OCI-M2 (cell line): ENCODE measurements at regions not wholly inside any gene's neighbourhood (a gene's known extent, or its start where the extent isn't known, plus 50 kb on each side); places are given as distances from the start of the nearest gene placed in this dataset.
"Not testable (repeated sequence)": the region's sequence is repeated elsewhere in the genome, so short reads cannot be mapped to it uniquely, and the experiment has no call there.

Experiments used
- DNase-seq: peaks from one replicate; lab custom pipeline; 2025; ENCODE audit not compliant: unreplicated experiment; lab: John Stamatoyannopoulos, UW

DNA sequence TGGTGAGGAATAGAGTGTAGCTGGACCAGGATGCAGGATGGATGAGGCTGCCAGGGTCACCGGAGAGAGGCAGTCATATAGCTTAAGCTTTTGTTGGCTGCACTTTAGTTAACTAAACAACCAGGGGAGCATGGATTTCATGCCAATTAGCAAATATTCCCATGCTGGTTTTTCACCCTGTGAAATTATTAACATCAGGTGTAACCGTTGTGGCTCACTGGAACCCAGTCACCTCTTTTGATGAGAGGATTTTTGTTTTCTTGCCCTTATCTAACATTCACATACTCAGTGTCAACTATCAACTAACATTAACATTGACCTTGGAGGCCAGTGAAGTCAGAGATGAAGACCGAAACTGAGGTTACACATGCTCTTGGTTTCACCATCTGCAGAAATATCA is 97.2 kb upstream of the BASP1 start:
- no peak for DNase-seq

DNA sequence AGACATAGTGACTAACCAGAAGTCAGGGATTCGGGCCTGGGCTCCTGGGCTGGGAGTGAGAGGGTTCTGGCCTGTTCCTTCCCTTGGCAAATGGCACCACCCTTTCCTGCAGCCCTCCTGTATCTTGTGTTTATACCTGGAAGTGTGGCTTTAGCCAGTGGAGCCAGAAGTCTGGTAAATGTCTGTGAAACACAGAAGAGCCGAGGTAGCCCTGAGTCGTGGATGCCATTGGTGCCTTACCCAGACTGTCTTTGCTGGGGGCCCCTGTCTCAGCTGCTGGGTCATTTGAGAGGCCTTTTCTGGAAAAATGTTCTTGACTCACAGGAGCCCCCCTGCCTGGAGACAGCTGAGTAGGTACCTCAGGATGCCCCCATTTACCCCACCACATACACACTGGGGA is 95.7 kb upstream of the BASP1 start:
- no peak for DNase-seq

DNA sequence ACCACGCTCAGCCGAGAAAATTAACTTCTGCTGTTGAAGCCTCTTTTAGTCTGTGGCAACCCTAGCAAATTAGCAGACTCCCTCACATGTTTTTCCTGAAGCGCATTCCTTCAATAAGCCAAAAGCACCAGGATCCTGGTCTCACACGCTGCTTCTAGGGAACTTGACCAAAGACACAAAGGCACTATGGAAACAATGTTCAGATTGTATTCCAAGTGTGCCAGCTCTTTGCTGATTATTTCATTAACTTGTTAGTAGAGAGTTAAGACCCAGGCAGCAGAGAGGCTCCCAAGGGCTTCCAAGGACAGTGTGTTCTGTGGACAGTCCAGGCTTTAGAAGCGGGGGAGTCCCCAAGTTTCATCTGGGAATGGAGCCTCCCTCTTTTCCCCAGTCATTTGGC is 94.4 kb upstream of the BASP1 start:
- DNase-seq, result no peak

DNA sequence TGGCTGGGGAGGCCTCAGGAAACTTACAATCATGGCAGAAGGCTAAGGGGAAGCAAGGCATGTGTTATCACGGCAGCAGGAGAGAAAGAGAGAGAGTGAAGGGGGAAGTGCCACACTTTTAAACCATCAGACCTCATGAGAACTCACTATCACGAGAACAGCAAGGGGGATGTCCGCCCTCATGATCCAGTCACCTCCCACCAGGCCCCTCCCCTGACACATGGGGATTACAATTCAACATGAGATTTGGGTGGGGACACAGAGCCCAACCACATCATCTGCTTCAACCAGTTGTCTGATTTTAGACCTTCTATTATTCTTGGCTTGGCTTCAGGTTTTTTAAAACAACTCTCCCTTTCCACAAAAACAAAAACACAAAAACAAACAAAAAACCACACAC is 93.7 kb upstream of the BASP1 start:
- DNase-seq, result not testable (repeated sequence)

DNA sequence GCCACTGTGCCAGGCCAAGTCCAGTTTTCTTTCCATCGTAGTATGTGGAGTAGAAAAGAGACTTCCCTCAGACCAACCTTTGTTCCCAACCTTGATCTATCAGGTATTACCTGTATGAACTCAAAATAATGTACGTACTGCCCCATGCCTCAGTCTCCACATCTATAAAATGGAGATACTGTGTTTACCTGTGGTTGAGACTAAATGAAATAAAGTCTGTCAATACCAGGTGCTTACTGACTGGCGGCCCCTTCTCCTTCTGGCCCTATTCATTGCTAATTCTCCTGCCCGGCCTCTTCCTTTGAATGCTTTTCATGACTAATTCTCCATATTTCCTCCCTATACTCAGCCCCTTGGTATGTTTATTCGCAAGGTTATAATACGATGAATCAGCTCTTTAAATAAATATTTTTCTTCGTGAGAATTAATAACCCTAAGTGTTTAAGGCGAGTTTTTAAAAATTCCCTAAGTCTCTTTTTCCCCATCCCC is 89.6 kb upstream of the BASP1 start:
- DNase-seq, result no peak

DNA sequence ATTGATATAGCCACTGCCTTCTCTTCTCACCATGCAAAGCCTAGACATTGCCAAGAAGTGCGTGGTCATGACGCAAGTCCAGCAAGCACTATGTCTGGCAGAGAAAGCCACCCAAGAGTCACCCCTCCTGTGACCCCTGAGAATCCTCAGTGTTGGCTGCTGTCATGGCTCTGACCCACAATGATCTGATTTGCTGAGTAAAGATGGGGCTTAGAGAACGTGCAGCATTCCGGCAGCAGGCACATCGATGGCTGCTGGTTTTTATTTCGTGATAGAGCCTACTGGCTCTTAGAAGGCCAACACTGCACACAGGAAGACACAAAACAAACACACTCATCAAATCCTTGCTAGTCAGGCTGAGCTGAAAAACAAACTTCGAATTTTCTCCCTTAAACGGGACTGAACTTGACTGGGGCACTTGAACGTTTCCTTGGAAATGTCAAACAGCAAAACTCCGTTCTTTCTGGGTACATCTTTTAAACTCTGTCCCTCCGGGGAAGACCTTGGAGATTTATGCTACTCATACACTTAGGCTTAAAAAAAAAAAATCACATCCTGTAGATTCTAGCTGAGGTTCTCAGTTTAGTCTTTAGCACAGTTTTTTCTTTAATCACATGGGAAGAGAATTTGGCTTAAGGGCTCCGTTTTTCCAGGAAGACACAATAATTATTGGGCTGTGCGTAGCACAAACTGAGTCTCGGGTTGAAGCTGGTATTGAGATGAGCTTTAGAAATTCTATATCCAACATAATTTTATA is 88.2 kb upstream of the BASP1 start:
- no peak for DNase-seq

DNA sequence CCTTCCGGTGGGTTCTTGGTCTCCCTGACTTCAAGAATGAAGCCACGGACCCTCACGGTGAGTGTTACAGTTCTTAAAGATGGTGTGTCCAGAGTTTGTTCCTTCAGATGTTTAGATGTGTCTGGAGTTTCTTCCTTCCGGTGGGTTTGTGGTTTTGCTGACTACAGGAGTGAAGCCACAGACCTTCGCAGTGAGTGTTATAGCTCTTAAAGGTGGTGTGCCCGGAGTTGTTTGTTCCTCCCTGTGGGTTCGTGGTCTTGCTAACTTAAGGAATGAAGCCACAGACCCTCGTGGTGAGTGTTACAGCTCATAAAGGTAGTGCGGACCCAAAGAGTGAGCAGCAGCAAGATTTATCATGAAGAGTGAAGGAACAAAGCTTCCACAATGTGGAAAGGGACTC is 87.1 kb upstream of the BASP1 start:
- DNase-seq, result not testable (repeated sequence)

DNA sequence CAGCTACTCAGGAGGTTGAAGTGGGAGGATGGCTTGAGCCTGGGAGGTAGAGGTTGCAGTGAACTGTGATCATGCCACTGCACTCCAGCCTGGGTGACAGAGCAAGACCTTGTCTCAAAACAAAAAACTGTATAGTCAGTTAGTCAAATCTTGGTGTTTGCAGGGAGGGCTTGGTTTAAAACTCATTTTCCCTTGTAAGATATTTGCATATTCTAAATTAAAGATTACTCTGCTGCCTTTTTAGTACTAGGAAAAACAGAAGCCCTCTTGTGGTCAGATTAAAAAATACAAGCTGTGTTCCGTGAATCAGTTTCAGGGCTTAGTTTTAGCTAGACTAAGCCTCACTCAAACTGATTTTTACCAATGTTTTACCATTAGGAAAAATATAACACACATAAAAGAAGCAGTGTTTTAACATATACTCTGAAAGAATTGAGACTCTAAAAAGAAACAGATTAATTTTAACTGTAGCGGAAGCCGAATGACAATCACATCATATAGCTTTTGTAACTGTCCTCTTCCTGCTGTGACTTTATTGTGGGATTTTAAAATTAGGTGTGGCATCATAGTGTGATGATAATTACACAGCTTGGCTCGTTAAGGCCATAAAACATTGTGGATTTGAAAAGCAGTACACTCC is 84.9 kb upstream of the BASP1 start:
- DNase-seq, result peak; percentile 1

DNA sequence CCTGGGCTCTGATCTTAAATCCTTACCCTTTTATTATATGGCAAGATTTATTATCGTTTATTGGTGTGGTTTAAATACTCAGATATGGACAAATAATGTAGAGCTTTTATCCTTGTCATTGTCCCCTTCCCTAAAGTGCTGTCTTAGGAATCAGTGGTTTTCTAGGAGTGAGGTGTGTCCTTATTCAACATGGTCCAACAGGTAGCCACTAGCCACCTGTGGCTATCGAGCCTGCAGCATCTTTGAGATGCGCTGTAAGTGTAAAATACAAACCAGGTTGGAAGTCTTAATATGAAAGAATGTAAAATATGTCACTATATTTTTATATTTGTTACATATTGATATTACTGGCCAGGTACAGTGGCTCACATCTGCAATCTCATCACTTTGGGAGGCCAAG is 82.4 kb upstream of the BASP1 start:
- DNase-seq, result no peak

DNA sequence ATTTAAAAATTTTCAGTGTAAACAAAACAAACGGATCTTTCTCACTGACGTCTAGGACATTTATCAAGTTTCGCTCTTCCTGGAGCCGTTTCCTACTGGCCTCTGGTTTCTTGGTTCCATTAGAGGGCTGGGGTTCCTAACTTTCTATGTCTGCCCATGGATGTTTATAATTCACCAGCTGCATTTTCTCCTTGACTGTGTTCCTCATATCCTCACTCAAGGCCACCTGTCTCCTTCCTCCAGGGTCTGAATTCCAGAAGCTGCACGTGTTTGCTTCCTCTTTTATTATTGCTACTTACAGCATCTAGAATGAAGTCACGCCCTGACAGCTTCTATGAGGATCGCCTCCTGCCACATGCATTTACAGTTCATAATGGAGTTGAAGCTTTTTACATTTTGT is 74.1 kb upstream of the BASP1 start:
- no peak for DNase-seq

DNA sequence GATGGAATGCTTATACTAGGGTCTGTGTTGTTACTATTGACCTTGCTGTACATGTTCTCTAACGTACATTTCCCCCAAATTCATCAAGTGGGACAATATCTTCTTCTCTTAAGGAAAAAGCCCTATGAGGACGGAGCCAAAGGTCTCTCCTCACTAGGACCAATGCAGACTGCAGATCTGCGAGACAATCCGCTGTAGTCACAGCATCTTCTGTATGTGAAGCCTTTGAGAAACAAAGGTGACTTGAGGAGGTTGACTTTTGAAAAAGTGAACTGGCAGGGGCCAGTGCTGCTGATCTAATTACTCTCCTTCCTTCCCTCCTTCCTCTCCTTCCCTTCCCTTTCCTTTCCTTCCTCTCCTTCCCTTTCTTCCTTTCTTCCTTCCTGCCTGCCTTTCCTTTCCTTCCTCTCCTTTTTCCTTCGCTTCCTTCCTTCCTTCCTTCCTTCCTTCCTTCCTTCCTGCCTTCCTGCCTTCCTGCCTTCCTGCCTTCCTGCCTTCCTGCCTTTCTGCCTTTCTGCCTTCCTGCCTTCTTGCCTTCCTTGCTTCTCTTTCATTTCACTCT is 71.1 kb upstream of the BASP1 start:
- DNase-seq, result no peak

DNA sequence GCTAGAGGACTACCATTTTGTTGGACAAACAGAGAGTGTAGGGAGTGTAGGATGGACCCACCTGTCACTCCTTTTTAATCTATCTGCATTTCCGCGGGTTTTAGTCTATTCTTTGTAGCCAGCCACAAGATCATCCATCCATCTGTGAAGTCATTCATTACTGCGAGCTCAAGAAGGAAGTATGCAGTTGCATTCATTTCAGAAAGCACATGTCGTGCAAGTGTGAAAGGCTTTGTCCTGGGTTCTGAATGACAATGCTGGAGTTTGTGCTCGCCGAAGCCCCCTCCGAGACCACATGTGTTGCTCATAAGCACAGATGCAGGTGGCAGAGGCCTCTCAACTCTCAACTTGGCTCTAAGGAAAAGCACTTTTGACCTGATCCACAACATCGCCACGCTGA is 70.3 kb upstream of the BASP1 start:
- DNase-seq, result no peak

DNA sequence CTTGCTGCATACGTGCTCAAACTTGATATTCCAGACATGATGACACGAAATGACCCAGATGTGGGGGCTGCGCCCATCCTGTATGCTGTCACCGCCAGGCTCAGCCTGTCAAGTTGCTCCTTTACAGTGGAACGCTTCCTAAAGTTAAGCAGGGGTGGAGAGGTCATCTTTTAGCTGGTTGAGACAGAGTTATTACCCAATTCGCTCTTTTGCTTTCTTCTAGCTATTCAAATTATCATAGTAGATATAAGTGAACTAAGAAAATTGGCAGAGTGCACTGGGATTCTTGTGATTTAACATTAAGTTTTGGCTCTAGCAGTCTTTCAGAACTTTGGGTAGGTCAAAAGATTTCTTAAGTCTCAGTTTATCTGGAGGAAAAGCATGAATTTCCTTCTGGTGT is 69.8 kb upstream of the BASP1 start:
- no peak for DNase-seq

DNA sequence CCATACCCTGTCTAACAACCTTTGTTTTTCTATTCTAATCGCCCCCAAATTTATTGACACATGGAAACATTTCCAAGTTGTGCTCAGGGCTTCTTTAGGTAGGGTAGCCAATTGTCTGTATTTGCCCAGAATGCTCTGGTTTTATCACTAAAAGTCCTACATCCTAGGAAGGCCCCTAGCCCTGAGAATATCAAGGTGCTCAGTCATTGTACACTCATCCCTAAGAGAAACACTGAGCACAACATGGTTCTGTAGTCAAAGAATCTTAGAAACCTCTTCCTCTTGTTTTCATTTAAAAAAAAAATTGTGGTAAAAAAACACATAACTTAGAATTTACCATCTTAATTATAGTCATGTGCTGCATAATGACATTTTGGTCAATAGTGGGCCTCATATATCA is 69.0 kb upstream of the BASP1 start:
- no peak for DNase-seq

DNA sequence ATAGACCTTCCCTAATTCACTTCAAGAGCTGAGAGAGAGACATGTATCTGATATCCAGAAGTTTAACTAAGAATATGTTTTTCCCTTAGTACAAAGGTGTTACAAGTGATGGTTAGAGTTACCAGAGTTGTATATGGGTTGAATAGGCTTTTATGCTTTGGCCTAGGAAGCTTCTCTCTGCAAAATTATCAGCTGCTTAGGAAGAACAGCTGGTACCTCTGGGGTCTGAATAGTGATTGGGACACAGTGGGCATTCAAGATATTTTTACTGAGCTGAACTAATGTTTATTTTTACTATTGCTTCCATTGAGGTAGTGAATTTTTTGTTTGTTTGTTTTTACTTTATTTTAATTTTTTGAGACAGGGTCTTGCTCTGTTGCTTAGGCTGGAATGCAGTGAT is 67.6 kb upstream of the BASP1 start:
- no peak for DNase-seq

DNA sequence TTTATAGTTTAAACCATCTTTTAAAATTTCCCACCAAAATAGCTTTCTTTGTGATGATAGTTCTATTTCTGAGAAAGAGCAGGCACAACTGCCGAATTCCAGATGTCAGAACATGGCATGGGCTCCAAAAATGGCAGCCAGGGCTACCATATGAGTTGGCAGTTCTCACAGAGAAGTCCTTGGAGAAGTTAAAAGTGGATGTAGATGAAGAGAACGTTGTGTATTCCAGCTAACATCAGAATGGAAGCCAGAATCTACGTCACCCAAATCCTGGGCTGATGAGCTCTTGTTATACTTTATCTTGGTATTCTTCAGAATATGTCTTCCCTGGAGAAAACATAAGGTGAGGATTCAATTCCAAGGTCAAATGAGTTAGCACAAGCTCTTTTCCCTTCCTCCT is 66.9 kb upstream of the BASP1 start:
- DNase-seq, result no peak

DNA sequence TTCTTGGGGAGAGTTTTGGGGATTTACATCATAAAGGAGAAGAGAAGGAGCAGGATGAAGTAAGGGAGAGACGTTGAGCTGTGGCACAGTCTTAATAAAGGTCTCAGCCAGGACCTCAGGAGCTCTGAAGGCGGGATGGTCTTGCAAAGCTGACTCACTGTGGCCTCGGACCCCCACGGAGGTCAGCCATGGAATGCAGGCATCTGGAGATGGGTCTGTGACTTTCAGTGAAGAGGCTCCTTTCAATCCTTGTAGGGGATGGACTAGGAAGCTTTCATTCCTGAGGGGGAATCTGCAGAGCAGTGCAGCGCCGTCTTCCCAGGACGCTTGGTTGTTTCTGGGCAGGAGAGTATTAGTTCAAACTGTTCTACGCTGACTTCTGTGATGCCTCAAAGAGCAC is 65.7 kb upstream of the BASP1 start:
- no peak for DNase-seq

DNA sequence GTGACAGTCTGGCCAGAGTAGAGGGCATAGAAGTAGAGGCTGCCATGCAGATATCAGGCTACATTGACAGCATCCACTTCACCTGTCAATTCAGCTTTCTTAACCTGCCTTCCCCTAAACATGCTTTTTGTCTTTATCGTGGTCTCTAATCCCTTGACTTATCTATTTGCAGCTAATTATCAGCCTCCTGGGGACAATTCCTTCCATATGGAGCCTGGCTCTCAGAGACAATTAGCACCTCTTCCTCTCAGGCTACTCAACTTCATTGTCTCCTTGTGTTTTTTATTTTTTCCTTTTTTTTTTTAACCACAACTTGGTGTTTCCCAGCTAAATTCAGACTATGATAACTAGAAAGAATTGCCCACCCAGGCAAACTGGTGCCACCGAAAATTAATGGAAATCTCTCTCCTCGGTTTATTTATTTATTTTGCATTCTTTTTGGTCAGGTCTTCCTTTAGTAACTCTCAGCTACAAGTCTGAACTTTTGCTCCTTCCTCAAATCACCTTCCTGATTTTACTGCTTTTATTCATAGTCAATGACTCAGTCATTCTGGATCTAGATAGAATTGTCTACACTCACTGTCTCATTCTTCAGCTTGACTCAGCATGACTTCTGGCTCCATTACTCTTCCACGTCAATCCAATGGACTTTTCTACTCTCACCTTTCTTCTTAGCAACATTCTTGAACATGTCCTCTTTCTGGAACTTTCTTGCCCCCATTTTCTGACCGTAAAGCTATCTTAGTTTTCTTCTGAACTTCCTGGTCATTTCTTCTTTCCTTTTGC is 63.0 kb upstream of the BASP1 start:
- DNase-seq, result no peak

DNA sequence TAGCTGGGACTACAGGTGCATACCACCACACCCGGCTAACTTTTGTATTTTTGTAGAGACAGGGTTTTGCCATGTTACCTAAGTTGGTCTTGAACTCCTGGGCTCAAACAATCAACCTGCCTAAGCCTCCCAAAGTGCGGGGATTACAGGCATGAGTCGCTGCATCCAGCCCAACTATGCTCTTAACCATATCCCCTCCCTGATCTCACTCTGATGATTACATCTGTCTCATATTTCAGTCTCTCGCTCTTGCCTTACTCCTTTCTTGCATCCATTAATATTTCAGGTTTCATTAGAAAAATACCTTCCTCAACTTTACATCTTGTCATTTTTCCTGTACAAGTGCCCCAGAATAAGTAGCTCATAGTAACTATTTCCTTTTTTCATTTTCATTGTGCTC is 61.0 kb upstream of the BASP1 start:
- no peak for DNase-seq

DNA sequence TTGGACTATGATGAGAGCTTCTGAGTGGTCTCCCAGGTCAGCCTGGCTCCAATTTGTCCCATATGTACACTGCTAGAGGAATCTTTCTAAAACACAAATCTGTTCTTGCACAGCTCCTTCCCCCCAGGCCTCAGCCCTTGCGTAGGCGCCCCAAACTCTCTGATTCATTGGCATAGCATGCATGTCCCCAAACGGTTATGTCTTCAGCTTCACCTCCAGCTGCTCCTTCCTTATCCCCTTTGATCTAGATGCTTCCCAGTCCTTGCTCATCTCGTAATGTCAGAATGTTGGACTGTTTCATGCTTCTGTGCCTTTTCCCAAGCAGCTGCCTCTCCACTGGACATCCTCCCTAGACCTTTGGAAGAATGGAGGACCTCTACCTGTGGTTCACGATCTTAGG is 60.1 kb upstream of the BASP1 start:
- no peak for DNase-seq

DNA sequence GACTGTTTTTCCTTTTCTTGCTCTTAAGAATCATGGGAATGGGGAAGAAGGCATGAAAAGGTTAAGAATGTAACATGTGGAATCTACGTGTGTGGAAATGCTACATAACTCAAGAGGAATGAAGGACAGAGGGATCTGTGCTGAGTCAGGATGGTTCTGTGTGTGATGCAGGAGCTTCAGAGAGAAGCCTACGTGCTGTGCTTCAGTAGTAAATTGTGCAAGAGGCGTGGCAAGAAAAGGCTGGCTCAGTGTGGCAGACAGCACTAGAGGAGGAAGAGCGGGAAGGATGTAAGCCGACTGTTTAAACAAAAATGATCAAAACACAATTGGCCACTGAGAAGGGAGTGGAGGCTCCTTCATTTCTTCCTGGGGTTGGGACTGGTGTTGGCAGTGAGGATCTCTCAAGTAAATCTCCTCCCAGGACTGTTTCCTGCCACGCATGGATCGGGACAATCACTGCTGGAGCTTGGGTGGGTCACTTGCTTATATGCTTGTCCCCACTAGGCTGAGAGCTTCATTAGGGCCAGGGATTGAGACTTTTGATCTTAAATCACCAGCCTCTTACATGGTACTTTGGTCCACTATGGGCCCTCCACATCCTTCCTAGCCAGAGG is 59.4 kb upstream of the BASP1 start:
- DNase-seq, result no peak

DNA sequence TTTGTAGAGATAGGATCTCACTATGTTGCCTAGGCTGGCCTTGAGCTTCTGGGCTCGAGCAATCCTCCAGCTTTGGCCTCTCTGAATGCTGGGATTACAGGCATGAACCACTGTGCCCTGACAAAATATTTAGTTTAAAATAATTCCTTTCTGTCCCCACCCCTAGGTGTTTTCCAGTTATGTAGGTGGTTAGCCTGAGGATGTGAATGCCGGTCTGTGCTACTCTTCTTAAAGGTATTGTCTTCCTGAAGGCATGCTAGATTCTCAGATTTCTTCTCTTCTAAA is 56.7 kb upstream of the BASP1 start:
- DNase-seq, result no peak
